ENCODE measurements at regions not wholly inside any gene's neighbourhood (a gene's known extent, or its start where the extent isn't known, plus 50 kb on each side); places are given as distances from the start of the nearest gene placed in this dataset.
A peak's percentile ranks its signal among the peaks of the same experiment; 100 is the strongest.

DNA sequence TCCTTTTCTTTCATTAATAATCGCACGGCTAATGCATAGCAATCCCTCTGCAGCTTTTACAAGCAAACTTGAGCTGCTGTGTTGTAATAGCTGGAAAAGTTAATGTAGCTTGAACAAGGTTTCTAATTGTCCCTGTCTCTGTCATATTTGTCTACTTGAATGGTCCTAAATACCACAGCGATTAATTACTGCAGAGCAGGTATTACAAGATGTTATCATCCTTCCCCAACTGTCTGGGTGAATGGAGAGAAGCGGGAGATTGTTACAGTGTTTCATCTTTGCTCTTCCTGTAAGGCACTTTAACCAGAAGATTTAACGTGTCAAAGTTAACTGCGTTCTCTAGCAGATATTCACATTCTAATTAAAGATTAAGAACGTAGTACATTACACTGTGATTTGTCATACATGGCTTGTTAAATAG is 422.2 kb upstream of the POU3F3 start:
- H3K27ac ChIP-seq (ENCODE audit: low read depth, low read length), result no peak overlapping the region
- H3K9ac ChIP-seq (ENCODE audit: low read depth in 1 of 3, low read length in 3 of 3), result no peak overlapping the region
- H3K4me3 ChIP-seq (ENCODE audit: low read length in 3 of 3), result no peak overlapping the region
- H3K4me1 ChIP-seq (ENCODE audit: control insufficient read depth in 3 of 3, insufficient read depth in 3 of 3, low read length in 3 of 3), result no peaks in the 10 kb centered on the region
- no peaks in the 10 kb centered on the region for H3K36me3 ChIP-seq (ENCODE audit: control insufficient read depth in 3 of 3, insufficient read depth in 3 of 3, low read length in 3 of 3)
- no peaks in the 10 kb centered on the region for H3K9me3 ChIP-seq (ENCODE audit: control insufficient read depth in 3 of 3, low read length in 3 of 3)
- peaks cover 2 to 12% (median 9%) of the 10 kb centered on the region in 3 donors for H3K27me3 ChIP-seq (ENCODE audit: control insufficient read depth in 3 of 3, insufficient read depth in 3 of 3, low read length in 3 of 3)

- Histone ChIP-seq H3K27ac (ENCODE audit: low read depth, low read length) (no peak overlapping the region), H3K36me3 (ENCODE audit: control insufficient read depth in 3 of 3, insufficient read depth in 3 of 3, low read length in 3 of 3) (no peaks in the 10 kb centered on the region), H3K27me3 (ENCODE audit: control insufficient read depth in 3 of 3, insufficient read depth in 3 of 3, low read length in 3 of 3) (peaks cover 2 to 12% (median 9%) of the 10 kb centered on the region in 3 donors), H3K9me3 (ENCODE audit: control insufficient read depth in 3 of 3, low read length in 3 of 3) (no peaks in the 10 kb centered on the region), H3K9ac (ENCODE audit: low read depth in 1 of 3, low read length in 3 of 3) (no peak overlapping the region), H3K4me3 (ENCODE audit: low read length in 3 of 3) (no peak overlapping the region), H3K4me1 (ENCODE audit: control insufficient read depth in 3 of 3, insufficient read depth in 3 of 3, low read length in 3 of 3) (no peaks in the 10 kb centered on the region)
Observed at GRCh38 chr2:104432401-104432800, 421.5 kb upstream of the POU3F3 start.

- Histone ChIP-seq H3K9ac (ENCODE audit: low read depth in 1 of 3, low read length in 3 of 3) (no peak overlapping the region), H3K4me3 (ENCODE audit: low read length in 3 of 3) (no peak overlapping the region), H3K36me3 (ENCODE audit: control insufficient read depth in 3 of 3, insufficient read depth in 3 of 3, low read length in 3 of 3) (no peaks in the 10 kb centered on the region), H3K27ac (ENCODE audit: low read depth, low read length) (no peak overlapping the region), H3K9me3 (ENCODE audit: control insufficient read depth in 3 of 3, low read length in 3 of 3) (no peaks in the 10 kb centered on the region), H3K27me3 (ENCODE audit: control insufficient read depth in 3 of 3, insufficient read depth in 3 of 3, low read length in 3 of 3) (peaks cover 2 to 12% (median 9%) of the 10 kb centered on the region in 3 donors), H3K4me1 (ENCODE audit: control insufficient read depth in 3 of 3, insufficient read depth in 3 of 3, low read length in 3 of 3) (no peaks in the 10 kb centered on the region)
Observed at GRCh38 chr2:104432991-104433390, 420.9 kb upstream of the POU3F3 start.

DNA sequence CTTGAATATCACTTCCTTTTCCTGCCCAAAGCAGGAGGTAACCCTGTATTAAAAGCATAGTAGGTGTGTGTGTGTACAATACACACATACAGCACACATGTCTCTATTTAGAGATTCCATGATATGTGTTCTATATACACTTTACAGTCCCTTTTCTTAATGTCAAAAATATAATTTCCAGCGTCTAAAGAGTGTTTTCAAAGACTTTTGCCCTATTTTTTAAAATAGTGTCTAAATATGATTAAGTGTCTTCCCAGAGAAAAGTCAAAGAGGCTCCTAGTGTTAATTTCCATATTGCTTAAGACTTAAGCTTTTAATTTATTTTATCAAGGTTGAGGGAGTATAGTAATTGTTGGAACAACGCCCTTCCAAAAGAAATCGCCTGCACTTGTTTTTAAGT is 420.3 kb upstream of the POU3F3 start:
- H3K4me3 ChIP-seq (ENCODE audit: low read length in 3 of 3), result no peak overlapping the region
- no peak overlapping the region for H3K27ac ChIP-seq (ENCODE audit: low read depth, low read length)
- no peaks in the 10 kb centered on the region for H3K4me1 ChIP-seq (ENCODE audit: control insufficient read depth in 3 of 3, insufficient read depth in 3 of 3, low read length in 3 of 3)
- no peaks in the 10 kb centered on the region for H3K36me3 ChIP-seq (ENCODE audit: control insufficient read depth in 3 of 3, insufficient read depth in 3 of 3, low read length in 3 of 3)
- no peak overlapping the region for H3K9ac ChIP-seq (ENCODE audit: low read depth in 1 of 3, low read length in 3 of 3)
- H3K27me3 ChIP-seq (ENCODE audit: control insufficient read depth in 3 of 3, insufficient read depth in 3 of 3, low read length in 3 of 3), result peaks cover 2 to 12% (median 9%) of the 10 kb centered on the region in 3 donors
- no peaks in the 10 kb centered on the region for H3K9me3 ChIP-seq (ENCODE audit: control insufficient read depth in 3 of 3, low read length in 3 of 3)

GRCh38 chr2:104434318-104434792 is 419.6 kb upstream of the POU3F3 start:
- peaks cover 2 to 12% (median 9%) of the 10 kb centered on the region in 3 donors for H3K27me3 ChIP-seq (ENCODE audit: control insufficient read depth in 3 of 3, insufficient read depth in 3 of 3, low read length in 3 of 3)
- no peaks in the 10 kb centered on the region for H3K36me3 ChIP-seq (ENCODE audit: control insufficient read depth in 3 of 3, insufficient read depth in 3 of 3, low read length in 3 of 3)
- no peaks in the 10 kb centered on the region for H3K4me1 ChIP-seq (ENCODE audit: control insufficient read depth in 3 of 3, insufficient read depth in 3 of 3, low read length in 3 of 3)
- H3K9ac ChIP-seq (ENCODE audit: low read depth in 1 of 3, low read length in 3 of 3), result no peak overlapping the region
- H3K4me3 ChIP-seq (ENCODE audit: low read length in 3 of 3), result peak overlapping the region in 1 of 3 donors; percentile 28
- H3K27ac ChIP-seq (ENCODE audit: low read depth, low read length), result no peak overlapping the region
- H3K9me3 ChIP-seq (ENCODE audit: control insufficient read depth in 3 of 3, low read length in 3 of 3), result no peaks in the 10 kb centered on the region

DNA sequence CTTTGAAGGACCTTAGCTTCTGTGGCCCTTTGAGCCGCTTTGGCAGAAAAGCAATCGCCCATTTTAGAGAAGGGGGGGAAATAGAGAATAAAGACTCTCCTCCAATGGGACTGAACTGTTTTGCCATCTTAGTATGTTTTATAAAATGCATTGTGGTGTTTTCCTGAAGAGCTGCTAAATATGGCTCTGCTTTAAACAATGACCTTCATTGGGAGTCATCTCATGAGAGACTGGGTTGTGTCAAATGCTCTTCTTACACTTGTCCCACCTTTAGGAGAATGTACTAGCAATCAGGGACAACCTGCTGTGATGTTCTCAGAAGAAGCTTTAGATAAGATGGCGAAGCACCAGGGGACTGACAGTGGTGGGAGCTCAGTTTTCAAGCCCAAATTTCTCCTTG is 418.9 kb upstream of the POU3F3 start:
- H3K27ac ChIP-seq (ENCODE audit: low read depth, low read length), result no peak overlapping the region
- H3K36me3 ChIP-seq (ENCODE audit: control insufficient read depth in 3 of 3, insufficient read depth in 3 of 3, low read length in 3 of 3), result no peaks in the 10 kb centered on the region
- H3K9me3 ChIP-seq (ENCODE audit: control insufficient read depth in 3 of 3, low read length in 3 of 3), result no peaks in the 10 kb centered on the region
- no peak overlapping the region for H3K4me3 ChIP-seq (ENCODE audit: low read length in 3 of 3)
- H3K27me3 ChIP-seq (ENCODE audit: control insufficient read depth in 3 of 3, insufficient read depth in 3 of 3, low read length in 3 of 3), result peaks cover 2 to 9% (median 8%) of the 10 kb centered on the region in 3 donors
- no peak overlapping the region for H3K9ac ChIP-seq (ENCODE audit: low read depth in 1 of 3, low read length in 3 of 3)
- no peaks in the 10 kb centered on the region for H3K4me1 ChIP-seq (ENCODE audit: control insufficient read depth in 3 of 3, insufficient read depth in 3 of 3, low read length in 3 of 3)

GRCh38 chr2:104438481-104438880 is 415.4 kb upstream of the POU3F3 start:
- H3K9ac ChIP-seq (ENCODE audit: low read depth in 1 of 3, low read length in 3 of 3), result no peak overlapping the region
- no peaks in the 10 kb centered on the region for H3K9me3 ChIP-seq (ENCODE audit: control insufficient read depth in 3 of 3, low read length in 3 of 3)
- H3K4me3 ChIP-seq (ENCODE audit: low read length in 3 of 3), result no peak overlapping the region
- peaks cover 0 to 3% (median 0%) of the 10 kb centered on the region in 3 donors for H3K27me3 ChIP-seq (ENCODE audit: control insufficient read depth in 3 of 3, insufficient read depth in 3 of 3, low read length in 3 of 3)
- no peaks in the 10 kb centered on the region for H3K36me3 ChIP-seq (ENCODE audit: control insufficient read depth in 3 of 3, insufficient read depth in 3 of 3, low read length in 3 of 3)
- no peak overlapping the region for H3K27ac ChIP-seq (ENCODE audit: low read depth, low read length)
- H3K4me1 ChIP-seq (ENCODE audit: control insufficient read depth in 3 of 3, insufficient read depth in 3 of 3, low read length in 3 of 3), result no peaks in the 10 kb centered on the region

- Histone ChIP-seq H3K36me3 (ENCODE audit: control insufficient read depth in 3 of 3, insufficient read depth in 3 of 3, low read length in 3 of 3) (no peaks in the 10 kb centered on the region), H3K27me3 (ENCODE audit: control insufficient read depth in 3 of 3, insufficient read depth in 3 of 3, low read length in 3 of 3) (no peaks in the 10 kb centered on the region), H3K4me1 (ENCODE audit: control insufficient read depth in 3 of 3, insufficient read depth in 3 of 3, low read length in 3 of 3) (no peaks in the 10 kb centered on the region), H3K9me3 (ENCODE audit: control insufficient read depth in 3 of 3, low read length in 3 of 3) (no peaks in the 10 kb centered on the region), H3K27ac (ENCODE audit: low read depth, low read length) (no peak overlapping the region), H3K4me3 (ENCODE audit: low read length in 3 of 3) (no peak overlapping the region), H3K9ac (ENCODE audit: low read depth in 1 of 3, low read length in 3 of 3) (no peak overlapping the region)
Observed at GRCh38 chr2:104443145-104443544, 410.8 kb upstream of the POU3F3 start.

GRCh38 chr2:104444392-104444791 is 409.5 kb upstream of the POU3F3 start:
- H3K36me3 ChIP-seq (ENCODE audit: control insufficient read depth in 3 of 3, insufficient read depth in 3 of 3, low read length in 3 of 3), result no peaks in the 10 kb centered on the region
- H3K9me3 ChIP-seq (ENCODE audit: control insufficient read depth in 3 of 3, low read length in 3 of 3), result no peaks in the 10 kb centered on the region
- no peaks in the 10 kb centered on the region for H3K4me1 ChIP-seq (ENCODE audit: control insufficient read depth in 3 of 3, insufficient read depth in 3 of 3, low read length in 3 of 3)
- no peak overlapping the region for H3K27ac ChIP-seq (ENCODE audit: low read depth, low read length)
- H3K4me3 ChIP-seq (ENCODE audit: low read length in 3 of 3), result no peak overlapping the region
- H3K27me3 ChIP-seq (ENCODE audit: control insufficient read depth in 3 of 3, insufficient read depth in 3 of 3, low read length in 3 of 3), result no peaks in the 10 kb centered on the region
- no peak overlapping the region for H3K9ac ChIP-seq (ENCODE audit: low read depth in 1 of 3, low read length in 3 of 3)

GRCh38 chr2:104444889-104445288 is 409.0 kb upstream of the POU3F3 start:
- H3K36me3 ChIP-seq (ENCODE audit: control insufficient read depth in 3 of 3, insufficient read depth in 3 of 3, low read length in 3 of 3), result no peaks in the 10 kb centered on the region
- no peaks in the 10 kb centered on the region for H3K27me3 ChIP-seq (ENCODE audit: control insufficient read depth in 3 of 3, insufficient read depth in 3 of 3, low read length in 3 of 3)
- H3K27ac ChIP-seq (ENCODE audit: low read depth, low read length), result no peak overlapping the region
- no peaks in the 10 kb centered on the region for H3K9me3 ChIP-seq (ENCODE audit: control insufficient read depth in 3 of 3, low read length in 3 of 3)
- no peak overlapping the region for H3K9ac ChIP-seq (ENCODE audit: low read depth in 1 of 3, low read length in 3 of 3)
- H3K4me3 ChIP-seq (ENCODE audit: low read length in 3 of 3), result no peak overlapping the region
- H3K4me1 ChIP-seq (ENCODE audit: control insufficient read depth in 3 of 3, insufficient read depth in 3 of 3, low read length in 3 of 3), result no peaks in the 10 kb centered on the region

Data from skeletal muscle tissue (tissue), 3 donors.